ENCODE measurements at regions not wholly inside any gene's neighbourhood (a gene's known extent, or its start where the extent isn't known, plus 50 kb on each side); places are given as distances from the start of the nearest gene placed in this dataset.

GRCh38 chr6:167569041-167569805, 244.3 kb downstream of the TTLL2 start:
- DNase-seq = no peak

- no peak for DNase-seq
Measured at GRCh38 chr6:167569879-167570278, 245.0 kb downstream of the TTLL2 start.

- no peak for DNase-seq
Measured at GRCh38 chr6:167570460-167571400, 245.8 kb downstream of the TTLL2 start.

GRCh38 chr6:167571550-167571949, 246.7 kb downstream of the TTLL2 start:
- DNase-seq = no peak

GRCh38 chr6:167572106-167572505, 247.2 kb downstream of the TTLL2 start:
- DNase-seq = no peak

- no peak for DNase-seq
Measured at GRCh38 chr6:167572841-167573271, 248.0 kb downstream of the TTLL2 start.

GRCh38 chr6:167573461-167574215, 248.8 kb downstream of the TTLL2 start:
- DNase-seq = no peak

GRCh38 chr6:167574431-167575151, 249.7 kb downstream of the TTLL2 start:
- DNase-seq = no peak

- no peak for DNase-seq
Measured at GRCh38 chr6:167575158-167575696, 250.3 kb downstream of the TTLL2 start.

GRCh38 chr6:167576050-167576741, 250.5 kb upstream of the AFDN start:
- no peak for DNase-seq

- no peak for DNase-seq
Measured at GRCh38 chr6:167576828-167577503, 249.7 kb upstream of the AFDN start.

- DNase-seq = no peak
Measured at GRCh38 chr6:167577891-167578361, 248.8 kb upstream of the AFDN start.

GRCh38 chr6:167578371-167578901, 248.3 kb upstream of the AFDN start:
- DNase-seq = no peak

- no peak for DNase-seq
Measured at GRCh38 chr6:167579806-167580618, 246.7 kb upstream of the AFDN start.

- no peak for DNase-seq
Measured at GRCh38 chr6:167580619-167580911, 246.1 kb upstream of the AFDN start.

- DNase-seq = no peak
Measured at GRCh38 chr6:167581637-167582036, 245.1 kb upstream of the AFDN start.

GRCh38 chr6:167583412-167583811, 243.3 kb upstream of the AFDN start:
- no peak for DNase-seq

GRCh38 chr6:167588181-167588919, 238.4 kb upstream of the AFDN start:
- no peak for DNase-seq

Measured in SHP77 (cell line).